ENCODE measurements at regions not wholly inside any gene's neighbourhood (a gene's known extent, or its start where the extent isn't known, plus 50 kb on each side); places are given as distances from the start of the nearest gene placed in this dataset.

DNA sequence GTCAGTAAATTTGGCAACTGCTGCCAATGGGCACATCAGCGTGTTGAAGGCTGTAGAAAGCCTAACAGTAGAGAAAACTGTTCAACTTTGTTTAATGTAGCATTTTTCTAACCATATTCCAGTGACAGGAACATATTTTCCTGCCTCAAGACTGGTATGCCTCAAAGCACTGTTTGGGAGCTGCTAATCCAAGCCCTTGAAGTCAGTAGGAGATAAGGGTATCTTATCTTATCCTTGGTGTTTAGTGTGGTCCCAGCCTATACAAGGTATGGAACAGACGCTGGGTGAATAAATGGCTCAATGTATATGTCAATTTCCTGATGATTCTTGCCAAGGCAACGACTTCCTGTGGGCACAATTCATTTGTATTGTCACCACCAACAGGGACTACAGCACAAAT lies 97.5 kb upstream of the CREB5 start:
- ATAC-seq (ENCODE audit: insufficient read depth, low read depth) (no peak), DNase-seq (no peak)
- no peak overlapping the region for H3K27ac ChIP-seq (ENCODE audit: low read length)
- no peak for TF ChIP-seq EZH2 (IDR thresholded peaks at IDR 0.05; ENCODE audit: borderline replicate concordance, low read depth, low read length, severe bottlenecking)
- TF ChIP-seq, protein P1, sequence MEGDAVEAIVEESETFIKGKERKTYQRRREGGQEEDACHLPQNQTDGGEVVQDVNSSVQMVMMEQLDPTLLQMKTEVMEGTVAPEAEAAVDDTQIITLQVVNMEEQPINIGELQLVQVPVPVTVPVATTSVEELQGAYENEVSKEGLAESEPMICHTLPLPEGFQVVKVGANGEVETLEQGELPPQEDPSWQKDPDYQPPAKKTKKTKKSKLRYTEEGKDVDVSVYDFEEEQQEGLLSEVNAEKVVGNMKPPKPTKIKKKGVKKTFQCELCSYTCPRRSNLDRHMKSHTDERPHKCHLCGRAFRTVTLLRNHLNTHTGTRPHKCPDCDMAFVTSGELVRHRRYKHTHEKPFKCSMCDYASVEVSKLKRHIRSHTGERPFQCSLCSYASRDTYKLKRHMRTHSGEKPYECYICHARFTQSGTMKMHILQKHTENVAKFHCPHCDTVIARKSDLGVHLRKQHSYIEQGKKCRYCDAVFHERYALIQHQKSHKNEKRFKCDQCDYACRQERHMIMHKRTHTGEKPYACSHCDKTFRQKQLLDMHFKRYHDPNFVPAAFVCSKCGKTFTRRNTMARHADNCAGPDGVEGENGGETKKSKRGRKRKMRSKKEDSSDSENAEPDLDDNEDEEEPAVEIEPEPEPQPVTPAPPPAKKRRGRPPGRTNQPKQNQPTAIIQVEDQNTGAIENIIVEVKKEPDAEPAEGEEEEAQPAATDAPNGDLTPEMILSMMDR (IDR thresholded peaks at IDR 0.05; ENCODE audit: borderline replicate concordance, extremely low read depth, low read length, poor library complexity, severe bottlenecking), result no peak
- H3K4me3 ChIP-seq (ENCODE audit: low read depth in 1 of 2, low read length in 2 of 2), result no peak overlapping the region
- no peaks in the 10 kb centered on the region for H3K4me1 ChIP-seq (ENCODE audit: insufficient read depth, low read length)
- H3K79me2 ChIP-seq (ENCODE audit: insufficient read depth, low read length), result no peaks in the 10 kb centered on the region
- H3K36me3 ChIP-seq (ENCODE audit: insufficient read depth, low read length), result no peaks in the 10 kb centered on the region
- no peak overlapping the region for H3K9ac ChIP-seq (ENCODE audit: low read depth, low read length)
- H3K9me3 ChIP-seq (ENCODE audit: insufficient read depth, low read length, severe bottlenecking), result no peaks in the 10 kb centered on the region
- no peaks in the 10 kb centered on the region for H4K20me1 ChIP-seq (ENCODE audit: insufficient read depth, low read length)
- no peak overlapping the region for H2AFZ ChIP-seq (ENCODE audit: low read depth, low read length)
- H3K4me2 ChIP-seq (ENCODE audit: insufficient read depth, low read length), result no peak overlapping the region
- peaks cover 17% of the 10 kb centered on the region for H3K27me3 ChIP-seq (ENCODE audit: insufficient read depth, low read length, poor library complexity)

DNA sequence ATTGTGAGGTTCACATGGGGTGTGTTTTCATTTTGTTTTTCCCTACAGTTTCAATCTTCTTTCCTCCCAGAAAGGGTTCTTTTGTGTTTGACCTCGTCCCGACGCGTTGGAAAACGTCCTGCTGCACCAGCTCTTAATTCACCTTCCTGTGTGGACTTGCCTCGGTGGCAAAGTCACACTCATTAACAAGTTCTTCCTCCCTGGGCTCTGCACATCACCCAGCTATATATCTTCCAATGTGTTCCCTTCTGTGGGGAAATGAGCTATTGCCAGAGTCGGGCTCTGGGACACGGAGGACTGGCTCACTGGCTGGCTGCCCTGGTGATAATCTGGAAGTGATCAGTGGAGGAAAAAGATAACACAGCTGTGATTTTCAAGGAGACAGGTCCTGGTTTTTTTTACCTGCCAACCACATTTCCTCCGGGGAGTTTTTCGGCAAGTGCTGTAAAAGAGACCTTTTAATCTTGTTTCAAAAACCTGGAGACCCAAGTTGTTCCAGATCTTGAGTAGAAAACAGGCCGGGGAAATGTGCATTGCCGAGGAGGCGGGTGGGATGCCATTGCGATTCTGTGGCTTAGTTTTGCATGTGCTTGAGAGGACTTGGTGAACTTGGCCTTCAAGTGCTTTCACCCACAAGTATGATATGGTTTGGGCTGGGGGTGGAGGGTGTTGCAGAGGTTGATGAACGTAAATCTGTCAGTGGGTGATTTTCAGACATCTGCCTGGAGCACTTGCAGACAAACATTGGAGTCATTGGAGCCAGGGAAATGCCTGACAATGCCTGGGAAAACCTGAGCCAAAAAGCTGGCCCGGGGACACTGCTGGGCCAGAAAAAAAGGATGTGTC lies 96.5 kb upstream of the CREB5 start:
- Histone ChIP-seq H3K36me3 (ENCODE audit: insufficient read depth, low read length) (no peaks in the 10 kb centered on the region), H3K9me3 (ENCODE audit: insufficient read depth, low read length, severe bottlenecking) (no peaks in the 10 kb centered on the region), H3K27me3 (ENCODE audit: insufficient read depth, low read length, poor library complexity) (peaks cover 15% of the 10 kb centered on the region), H3K9ac (ENCODE audit: low read depth, low read length) (no peak overlapping the region), H3K27ac (ENCODE audit: low read length) (no peak overlapping the region), H3K4me2 (ENCODE audit: insufficient read depth, low read length) (no peak overlapping the region), H3K4me1 (ENCODE audit: insufficient read depth, low read length) (no peaks in the 10 kb centered on the region), H2AFZ (ENCODE audit: low read depth, low read length) (no peak overlapping the region), H3K4me3 (ENCODE audit: low read depth in 1 of 2, low read length in 2 of 2) (no peak overlapping the region), H3K79me2 (ENCODE audit: insufficient read depth, low read length) (no peaks in the 10 kb centered on the region), H4K20me1 (ENCODE audit: insufficient read depth, low read length) (no peaks in the 10 kb centered on the region)
- no peak for TF ChIP-seq EZH2 (IDR thresholded peaks at IDR 0.05; ENCODE audit: borderline replicate concordance, low read depth, low read length, severe bottlenecking)
- TF ChIP-seq, protein P1 (IDR thresholded peaks at IDR 0.05; ENCODE audit: borderline replicate concordance, extremely low read depth, low read length, poor library complexity, severe bottlenecking), result no peak
- ATAC-seq (ENCODE audit: insufficient read depth, low read depth) (no peak), DNase-seq (no peak)

DNA sequence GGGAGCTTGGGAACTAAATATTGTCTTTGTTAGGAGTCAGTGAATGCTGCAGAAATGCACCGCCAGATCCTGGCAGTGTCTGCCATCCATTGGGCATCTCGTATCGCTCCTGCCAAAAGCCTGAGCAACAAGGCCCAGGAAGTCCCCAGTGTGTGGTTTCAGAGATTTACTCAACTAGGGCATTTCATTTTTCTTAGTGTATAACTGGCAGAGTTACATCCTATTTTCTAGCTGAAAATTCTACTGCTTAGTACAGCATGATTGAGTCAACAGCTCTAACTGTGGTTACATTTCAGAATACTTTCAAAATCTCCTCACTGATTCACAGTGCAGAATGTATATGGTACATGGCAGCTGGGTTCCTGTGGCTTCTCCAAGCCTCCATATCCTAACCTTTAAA lies 95.8 kb upstream of the CREB5 start:
- Histone ChIP-seq H3K4me1 (ENCODE audit: insufficient read depth, low read length) (no peaks in the 10 kb centered on the region), H2AFZ (ENCODE audit: low read depth, low read length) (no peak overlapping the region), H3K36me3 (ENCODE audit: insufficient read depth, low read length) (no peaks in the 10 kb centered on the region), H3K27ac (ENCODE audit: low read length) (no peak overlapping the region), H3K4me3 (ENCODE audit: low read depth in 1 of 2, low read length in 2 of 2) (no peak overlapping the region), H3K4me2 (ENCODE audit: insufficient read depth, low read length) (no peak overlapping the region), H3K79me2 (ENCODE audit: insufficient read depth, low read length) (no peaks in the 10 kb centered on the region), H3K9me3 (ENCODE audit: insufficient read depth, low read length, severe bottlenecking) (no peaks in the 10 kb centered on the region), H4K20me1 (ENCODE audit: insufficient read depth, low read length) (no peaks in the 10 kb centered on the region), H3K9ac (ENCODE audit: low read depth, low read length) (no peak overlapping the region), H3K27me3 (ENCODE audit: insufficient read depth, low read length, poor library complexity) (peaks cover 16% of the 10 kb centered on the region)
- TF ChIP-seq, protein P1 (IDR thresholded peaks at IDR 0.05; ENCODE audit: borderline replicate concordance, extremely low read depth, low read length, poor library complexity, severe bottlenecking), result no peak
- no peak for TF ChIP-seq EZH2 (IDR thresholded peaks at IDR 0.05; ENCODE audit: borderline replicate concordance, low read depth, low read length, severe bottlenecking)
- ATAC-seq (ENCODE audit: insufficient read depth, low read depth) (no peak), DNase-seq (no peak)

All from DND-41 (cell line).